ENCODE measurements at regions not wholly inside any gene's neighbourhood (a gene's known extent, or its start where the extent isn't known, plus 50 kb on each side); places are given as distances from the start of the nearest gene placed in this dataset.

- no peak for TF ChIP-seq POLR2AphosphoS5 (IDR thresholded peaks at IDR 0.05; ENCODE audit: low read depth, low read length)
- TF ChIP-seq, protein P1, sequence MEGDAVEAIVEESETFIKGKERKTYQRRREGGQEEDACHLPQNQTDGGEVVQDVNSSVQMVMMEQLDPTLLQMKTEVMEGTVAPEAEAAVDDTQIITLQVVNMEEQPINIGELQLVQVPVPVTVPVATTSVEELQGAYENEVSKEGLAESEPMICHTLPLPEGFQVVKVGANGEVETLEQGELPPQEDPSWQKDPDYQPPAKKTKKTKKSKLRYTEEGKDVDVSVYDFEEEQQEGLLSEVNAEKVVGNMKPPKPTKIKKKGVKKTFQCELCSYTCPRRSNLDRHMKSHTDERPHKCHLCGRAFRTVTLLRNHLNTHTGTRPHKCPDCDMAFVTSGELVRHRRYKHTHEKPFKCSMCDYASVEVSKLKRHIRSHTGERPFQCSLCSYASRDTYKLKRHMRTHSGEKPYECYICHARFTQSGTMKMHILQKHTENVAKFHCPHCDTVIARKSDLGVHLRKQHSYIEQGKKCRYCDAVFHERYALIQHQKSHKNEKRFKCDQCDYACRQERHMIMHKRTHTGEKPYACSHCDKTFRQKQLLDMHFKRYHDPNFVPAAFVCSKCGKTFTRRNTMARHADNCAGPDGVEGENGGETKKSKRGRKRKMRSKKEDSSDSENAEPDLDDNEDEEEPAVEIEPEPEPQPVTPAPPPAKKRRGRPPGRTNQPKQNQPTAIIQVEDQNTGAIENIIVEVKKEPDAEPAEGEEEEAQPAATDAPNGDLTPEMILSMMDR (IDR thresholded peaks at IDR 0.05; ENCODE audit: control extremely low read depth in 1 of 3, insufficient read depth in 1 of 3, low read depth in 1 of 3, low read length in 3 of 3), result no peak
- no peak for TF ChIP-seq YY1 (IDR thresholded peaks at IDR 0.05; ENCODE audit: low read depth, low read length)
- TF ChIP-seq, protein P2, sequence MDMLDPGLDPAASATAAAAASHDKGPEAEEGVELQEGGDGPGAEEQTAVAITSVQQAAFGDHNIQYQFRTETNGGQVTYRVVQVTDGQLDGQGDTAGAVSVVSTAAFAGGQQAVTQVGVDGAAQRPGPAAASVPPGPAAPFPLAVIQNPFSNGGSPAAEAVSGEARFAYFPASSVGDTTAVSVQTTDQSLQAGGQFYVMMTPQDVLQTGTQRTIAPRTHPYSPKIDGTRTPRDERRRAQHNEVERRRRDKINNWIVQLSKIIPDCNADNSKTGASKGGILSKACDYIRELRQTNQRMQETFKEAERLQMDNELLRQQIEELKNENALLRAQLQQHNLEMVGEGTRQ (IDR thresholded peaks at IDR 0.05; ENCODE audit: low read length), result no peak
- no peak for TF ChIP-seq JUND (IDR thresholded peaks at IDR 0.05; ENCODE audit: low read length)
- TF ChIP-seq NRF1 (IDR thresholded peaks at IDR 0.05; ENCODE audit: low read depth, low read length), result no peak
These were observed 145.6 kb upstream of the SLC38A2 start for GRCh38 chr12:46518169-46518568.
